ENCODE measurements at regions not wholly inside any gene's neighbourhood (a gene's known extent, or its start where the extent isn't known, plus 50 kb on each side); places are given as distances from the start of the nearest gene placed in this dataset.

GRCh38 chr3:194955979-194956696 is 270.5 kb downstream of the FAM43A start:
- H3K27me3 ChIP-seq (ENCODE audit: insufficient read depth), result no peaks in the 10 kb centered on the region
- CTCF ChIA-PET, result interaction anchor here (0.8 to 1.7 kb wide), 3 partner anchors 9 to 274 kb away, joined by 3 to 5 read pairs (median 3); no protein-coding TSS in a partner anchor
- no peaks in the 10 kb centered on the region for H3K9me2 ChIP-seq
- H3K4me1 ChIP-seq (ENCODE audit: control insufficient read depth in 1 of 2, insufficient read depth in 2 of 2, low read depth in 1 of 2, low read length in 1 of 2), result peaks cover 0 to 18% of the 10 kb centered on the region in 2 experiments; a peak in 2 of 4 replicates
- H3K9ac ChIP-seq, result no peak overlapping the region
- no peak overlapping the region for H2AFZ ChIP-seq (ENCODE audit: low read depth)
- H3K4me2 ChIP-seq, result no peak overlapping the region
- H3K4me3 ChIP-seq (ENCODE audit: low read depth in 2 of 2, low read length in 1 of 2), result no peak overlapping the region
- POLR2A ChIA-PET, result no interaction called here
- DNase-seq, result no peak
- no peaks in the 10 kb centered on the region for H4K20me1 ChIP-seq (ENCODE audit: insufficient read depth)
- no peaks in the 10 kb centered on the region for H3K36me3 ChIP-seq (replicated peaks in 1 of 2; ENCODE audit: control insufficient read depth in 1 of 2, insufficient read depth in 2 of 2, low read length in 1 of 2)
- H3F3A ChIP-seq (replicated peaks; ENCODE audit: insufficient read depth), result no peaks in the 10 kb centered on the region
- 73% methylated on average over 20 of the region's 20 CpGs for WGBS (ENCODE audit: low lambda C conversion rate)
- TF ChIP-seq POLR2AphosphoS5 (IDR thresholded peaks at IDR 0.05; ENCODE audit: low read depth, low read length) (no peak), JUND (IDR thresholded peaks at IDR 0.05) (no peak), FOXM1 (IDR thresholded peaks at IDR 0.05; ENCODE audit: low read depth) (no peak), RFX5 (IDR thresholded peaks at IDR 0.05; ENCODE audit: low read length) (no peak), TCF12 (IDR thresholded peaks at IDR 0.05) (no peak), FOSL2 (IDR thresholded peaks at IDR 0.05; ENCODE audit: borderline replicate concordance, low read depth) (no peak), EZH2phosphoT487 (IDR thresholded peaks at IDR 0.05; ENCODE audit: borderline replicate concordance, low read depth) (no peak), USF1 (IDR thresholded peaks at IDR 0.05; ENCODE audit: borderline replicate concordance, low read depth) (no peak), FOXJ3 (CRISPR knock-in tag; IDR thresholded peaks at IDR 0.05) (no peak), RCOR1 (IDR thresholded peaks at IDR 0.05; ENCODE audit: low read length) (no peak), ELF1 (IDR thresholded peaks at IDR 0.05) (no peak), TEAD4 (IDR thresholded peaks at IDR 0.05; ENCODE audit: borderline replicate concordance, insufficient read depth) (no peak), MXI1 (IDR thresholded peaks at IDR 0.05; ENCODE audit: low read depth, low read length) (no peak), TAF1 (IDR thresholded peaks at IDR 0.05; ENCODE audit: borderline replicate concordance, low read depth, low read length) (no peak)
- TF ChIP-seq, protein P1, sequence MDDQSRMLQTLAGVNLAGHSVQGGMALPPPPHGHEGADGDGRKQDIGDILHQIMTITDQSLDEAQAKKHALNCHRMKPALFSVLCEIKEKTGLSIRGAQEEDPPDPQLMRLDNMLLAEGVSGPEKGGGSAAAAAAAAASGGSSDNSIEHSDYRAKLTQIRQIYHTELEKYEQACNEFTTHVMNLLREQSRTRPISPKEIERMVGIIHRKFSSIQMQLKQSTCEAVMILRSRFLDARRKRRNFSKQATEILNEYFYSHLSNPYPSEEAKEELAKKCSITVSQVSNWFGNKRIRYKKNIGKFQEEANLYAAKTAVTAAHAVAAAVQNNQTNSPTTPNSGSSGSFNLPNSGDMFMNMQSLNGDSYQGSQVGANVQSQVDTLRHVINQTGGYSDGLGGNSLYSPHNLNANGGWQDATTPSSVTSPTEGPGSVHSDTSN (IDR thresholded peaks at IDR 0.05), result no peak
- no peaks in the 10 kb centered on the region for H3K79me2 ChIP-seq (ENCODE audit: insufficient read depth)
- H3K9me3 ChIP-seq, result no peaks in the 10 kb centered on the region
- H3K27ac ChIP-seq (ENCODE audit: low read depth in 2 of 2, low read length in 1 of 2), result no peak overlapping the region

DNA sequence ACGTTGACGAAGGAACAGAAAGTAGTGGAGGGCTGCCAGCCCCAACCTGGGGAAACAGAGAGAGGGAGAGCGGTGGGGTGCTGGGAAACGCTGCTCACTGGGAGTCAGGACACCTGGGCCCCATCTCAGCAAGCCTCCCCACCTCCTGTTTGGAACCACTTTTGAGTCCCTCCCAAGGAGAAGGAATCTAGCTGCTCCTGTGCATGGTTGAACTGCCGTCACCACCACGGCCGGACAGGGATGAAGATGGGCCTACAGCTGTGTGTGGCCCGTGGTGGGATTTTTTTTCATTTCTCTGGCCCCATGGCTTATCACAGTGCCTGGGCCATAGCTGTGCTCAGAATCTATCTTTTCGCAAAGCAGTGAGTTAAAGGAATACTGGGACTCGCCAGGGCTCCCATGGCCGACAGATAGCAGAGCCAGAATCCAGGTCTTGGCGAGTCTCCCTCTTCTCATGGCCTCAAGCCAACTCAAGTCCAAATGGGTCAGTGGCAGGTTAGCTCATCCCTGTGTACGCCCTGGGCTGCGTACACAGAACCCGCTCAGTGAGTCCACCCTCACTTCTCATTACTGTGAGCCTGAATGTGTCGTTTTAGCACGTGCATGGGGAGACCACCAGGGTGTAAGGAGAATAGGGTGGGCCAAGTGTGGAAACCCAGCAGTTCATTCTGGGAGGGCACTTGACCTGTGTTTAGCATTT is 271.2 kb downstream of the FAM43A start:
- H3K9ac ChIP-seq, result no peak overlapping the region
- TF ChIP-seq SIN3A (IDR thresholded peaks at IDR 0.05; ENCODE audit: borderline replicate concordance, low read depth, low read length) (no peak), MEF2A (IDR thresholded peaks at IDR 0.05; ENCODE audit: borderline replicate concordance, low read depth) (no peak), RFX5 (IDR thresholded peaks at IDR 0.05; ENCODE audit: low read length) (no peak), CTCF (IDR thresholded peaks at IDR 0.05) (no peak), GABPA (IDR thresholded peaks at IDR 0.05; ENCODE audit: low read depth) (no peak), NRF1 (IDR thresholded peaks at IDR 0.05; ENCODE audit: low read depth, low read length) (no peak), JUND (IDR thresholded peaks at IDR 0.05) (no peak), FOXJ3 (CRISPR knock-in tag; IDR thresholded peaks at IDR 0.05) (no peak), EZH2phosphoT487 (IDR thresholded peaks at IDR 0.05; ENCODE audit: borderline replicate concordance, low read depth) (no peak)
- TF ChIP-seq, protein P2, sequence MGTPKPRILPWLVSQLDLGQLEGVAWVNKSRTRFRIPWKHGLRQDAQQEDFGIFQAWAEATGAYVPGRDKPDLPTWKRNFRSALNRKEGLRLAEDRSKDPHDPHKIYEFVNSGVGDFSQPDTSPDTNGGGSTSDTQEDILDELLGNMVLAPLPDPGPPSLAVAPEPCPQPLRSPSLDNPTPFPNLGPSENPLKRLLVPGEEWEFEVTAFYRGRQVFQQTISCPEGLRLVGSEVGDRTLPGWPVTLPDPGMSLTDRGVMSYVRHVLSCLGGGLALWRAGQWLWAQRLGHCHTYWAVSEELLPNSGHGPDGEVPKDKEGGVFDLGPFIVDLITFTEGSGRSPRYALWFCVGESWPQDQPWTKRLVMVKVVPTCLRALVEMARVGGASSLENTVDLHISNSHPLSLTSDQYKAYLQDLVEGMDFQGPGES (IDR thresholded peaks at IDR 0.05; ENCODE audit: low read depth, low read length), result no peak
- TF ChIP-seq, protein P1 (IDR thresholded peaks at IDR 0.05), result no peak

More for the DNA sequence above, 271.2 kb downstream of the FAM43A start:
- Histone ChIP-seq H3K4me2 (no peak overlapping the region), H3K4me1 (ENCODE audit: control insufficient read depth in 1 of 2, insufficient read depth in 2 of 2, low read depth in 1 of 2, low read length in 1 of 2) (peaks cover 0 to 18% of the 10 kb centered on the region in 2 experiments; a peak in 2 of 4 replicates), H2AFZ (ENCODE audit: low read depth) (no peak overlapping the region), H3K27ac (ENCODE audit: low read depth in 2 of 2, low read length in 1 of 2) (no peak overlapping the region), H3K9me2 (no peaks in the 10 kb centered on the region), H3K9me3 (no peaks in the 10 kb centered on the region), H4K20me1 (ENCODE audit: insufficient read depth) (no peaks in the 10 kb centered on the region), H3K27me3 (ENCODE audit: insufficient read depth) (no peaks in the 10 kb centered on the region), H3K36me3 (replicated peaks in 1 of 2; ENCODE audit: control insufficient read depth in 1 of 2, insufficient read depth in 2 of 2, low read length in 1 of 2) (no peaks in the 10 kb centered on the region), H3F3A (replicated peaks; ENCODE audit: insufficient read depth) (no peaks in the 10 kb centered on the region), H3K4me3 (ENCODE audit: low read depth in 2 of 2, low read length in 1 of 2) (no peak overlapping the region), H3K79me2 (ENCODE audit: insufficient read depth) (no peaks in the 10 kb centered on the region)
- 89% methylated on average over 9 of the region's 17 CpGs for WGBS (ENCODE audit: low lambda C conversion rate)
- CTCF ChIA-PET, result interaction anchor here (1.3 kb wide), 2 partner anchors 12 to 150 kb away, joined by 3 to 4 read pairs; no protein-coding TSS in a partner anchor
- no peak for DNase-seq
- POLR2A ChIA-PET, result no interaction called here
